BLaER1 treated with 17β-estradiol and CSF1 and Interleukin-3, amounts not matched to agents 10 nM and 100 nM (cell line): ENCODE measurements at regions not wholly inside any gene's neighbourhood (a gene's known extent, or its start where the extent isn't known, plus 50 kb on each side); places are given as distances from the start of the nearest gene placed in this dataset.
"Not testable (repeated sequence)": the region's sequence is repeated elsewhere in the genome, so short reads cannot be mapped to it uniquely, and the experiment has no call there.

Source experiments
- H3K27ac ChIP-seq, 11 experiments: shearing (Covaris generic); formaldehyde crosslinking; 2 replicates each; pipeline ENCODE4 v1.8.1; 2022
- H3K27me3 ChIP-seq, 11 experiments: shearing (Covaris generic); formaldehyde crosslinking; 2 replicates each; pipeline ENCODE4 v1.8.1; 2022
- H3K36me3 ChIP-seq, 11 experiments: shearing (Covaris generic); formaldehyde crosslinking; 2 replicates each; pipeline ENCODE4 v1.8.1; 2022
- H3K4me1 ChIP-seq, 10 experiments: shearing (Covaris generic); formaldehyde crosslinking; 2 replicates each; pipeline ENCODE4 v1.8.1; 2022
- H3K4me2 ChIP-seq, 11 experiments: shearing (Covaris generic); formaldehyde crosslinking; 2 replicates each; pipeline ENCODE4 v1.8.1; 2022
- H3K4me3 ChIP-seq, 10 experiments: shearing (Covaris generic); formaldehyde crosslinking; 2 replicates each; pipeline ENCODE4 v1.8.1; 2022
- H3K9ac ChIP-seq, 11 experiments: shearing (Covaris generic); formaldehyde crosslinking; 2 replicates each; pipeline ENCODE4 v1.8.1; 2022
- H3K9me3 ChIP-seq, 11 experiments: shearing (Covaris generic); formaldehyde crosslinking; replicated peaks in 1 of 11; 2 replicates each; pipeline ENCODE4 v1.8.1; 2022
- H4K20me1 ChIP-seq, 11 experiments: shearing (Covaris generic); formaldehyde crosslinking; 2 replicates each; pipeline ENCODE4 v1.8.1; 2022
- Cebpa-rat ChIP-seq, 11 experiments: shearing (Covaris generic); IDR thresholded peaks; 2 replicates each; pipeline ENCODE4 v1.8.1; 2022

- Histone ChIP-seq H3K27ac (no peak overlapping the region), H3K9me3 (no peaks in the 10 kb centered on the region), H3K36me3 (no peaks in the 10 kb centered on the region), H3K4me3 (no peak overlapping the region), H4K20me1 (no peaks in the 10 kb centered on the region), H3K27me3 (no peaks in the 10 kb centered on the region), H3K4me1 (peaks cover 0 to 4% (median 0%) of the 10 kb centered on the region in 10 experiments; a peak in 1 of 20 replicates), H3K9ac (no peak overlapping the region), H3K4me2 (no peak overlapping the region)
- no peak for TF ChIP-seq Cebpa-rat (IDR thresholded peaks at IDR 0.05)
Measured at GRCh38 chr14:45893127-45893526, 640.1 kb upstream of the MIS18BP1 start.

GRCh38 chr14:45891417-45892080 is 638.5 kb upstream of the MIS18BP1 start:
- Histone ChIP-seq H3K27me3 (no peaks in the 10 kb centered on the region), H3K27ac (no peak overlapping the region), H3K4me2 (no peak overlapping the region), H3K4me3 (no peak overlapping the region), H4K20me1 (no peaks in the 10 kb centered on the region), H3K9ac (no peak overlapping the region), H3K36me3 (no peaks in the 10 kb centered on the region), H3K4me1 (peaks cover 0 to 4% (median 0%) of the 10 kb centered on the region in 10 experiments; a peak in 1 of 20 replicates), H3K9me3 (no peaks in the 10 kb centered on the region)
- TF ChIP-seq Cebpa-rat (IDR thresholded peaks at IDR 0.05): no peak

GRCh38 chr14:45888766-45889285 is 635.8 kb upstream of the MIS18BP1 start:
- H3K4me3 ChIP-seq, H3K27me3 ChIP-seq, H3K4me2 ChIP-seq, H3K36me3 ChIP-seq, H3K27ac ChIP-seq, H3K4me1 ChIP-seq, H3K9me3 ChIP-seq, H4K20me1 ChIP-seq, H3K9ac ChIP-seq: not testable (repeated sequence)

GRCh38 chr14:45877981-45878380 is 625.0 kb upstream of the MIS18BP1 start:
- Histone ChIP-seq H3K9me3 (peaks cover 0 to 9% (median 6%) of the 10 kb centered on the region in 11 experiments; a peak in 9 of 22 replicates), H3K27me3 (no peaks in the 10 kb centered on the region), H3K36me3 (no peaks in the 10 kb centered on the region), H3K27ac (no peak overlapping the region), H4K20me1 (no peaks in the 10 kb centered on the region), H3K4me3 (no peak overlapping the region), H3K9ac (no peak overlapping the region), H3K4me2 (no peak overlapping the region), H3K4me1 (no peaks in the 10 kb centered on the region)
- no peak for TF ChIP-seq Cebpa-rat (IDR thresholded peaks at IDR 0.05)

- Histone ChIP-seq H3K27ac (no peak overlapping the region), H3K4me3 (no peak overlapping the region), H3K9me3 (peaks cover 13 to 35% (median 25%) of the 10 kb centered on the region in 11 experiments), H3K4me1 (peaks cover 0 to 8% (median 0%) of the 10 kb centered on the region in 10 experiments; a peak in 4 of 20 replicates), H3K9ac (no peak overlapping the region), H3K27me3 (no peaks in the 10 kb centered on the region), H3K4me2 (no peak overlapping the region), H3K36me3 (no peaks in the 10 kb centered on the region), H4K20me1 (no peaks in the 10 kb centered on the region)
- no peak for TF ChIP-seq Cebpa-rat (IDR thresholded peaks at IDR 0.05)
Measured at GRCh38 chr14:45868863-45869262, 615.9 kb upstream of the MIS18BP1 start.

GRCh38 chr14:45868377-45868776 is 615.4 kb upstream of the MIS18BP1 start:
- Histone ChIP-seq H3K27me3 (no peaks in the 10 kb centered on the region), H3K4me2 (no peak overlapping the region), H4K20me1 (no peaks in the 10 kb centered on the region), H3K36me3 (no peaks in the 10 kb centered on the region), H3K9me3 (peaks cover 13 to 35% (median 25%) of the 10 kb centered on the region in 11 experiments), H3K4me1 (peaks cover 0 to 8% (median 0%) of the 10 kb centered on the region in 10 experiments; a peak in 4 of 20 replicates), H3K27ac (no peak overlapping the region), H3K4me3 (no peak overlapping the region), H3K9ac (no peak overlapping the region)
- TF ChIP-seq Cebpa-rat (IDR thresholded peaks at IDR 0.05): no peak

GRCh38 chr14:45867046-45867894 is 614.3 kb upstream of the MIS18BP1 start:
- no peak overlapping the region for H3K9ac ChIP-seq

GRCh38 chr14:45838597-45838996 is 585.6 kb upstream of the MIS18BP1 start:
- H3K4me1 ChIP-seq: peaks cover 0 to 19% (median 0%) of the 10 kb centered on the region in 10 experiments; a peak in 4 of 20 replicates
- H4K20me1 ChIP-seq: no peaks in the 10 kb centered on the region
- H3K9ac ChIP-seq: no peak overlapping the region
- H3K4me2 ChIP-seq: no peak overlapping the region
- no peak overlapping the region for H3K27ac ChIP-seq
- no peaks in the 10 kb centered on the region for H3K27me3 ChIP-seq
- H3K36me3 ChIP-seq: no peaks in the 10 kb centered on the region
- TF ChIP-seq Cebpa-rat (IDR thresholded peaks at IDR 0.05): no peak
- peaks cover 0 to 6% (median 0%) of the 10 kb centered on the region in 11 experiments; a peak in 1 of 22 replicates for H3K9me3 ChIP-seq
- no peak overlapping the region for H3K4me3 ChIP-seq

More at GRCh38 chr14:45867046-45867894, 614.3 kb upstream of the MIS18BP1 start:
- no peak for TF ChIP-seq Cebpa-rat (IDR thresholded peaks at IDR 0.05)
- no peak overlapping the region for H3K4me3 ChIP-seq
- peak overlapping the region in 1 of 11 experiments; percentile 26; a peak in 2 of 22 replicates for H3K4me2 ChIP-seq
- no peaks in the 10 kb centered on the region for H4K20me1 ChIP-seq
- no peak overlapping the region for H3K27ac ChIP-seq
- no peaks in the 10 kb centered on the region for H3K36me3 ChIP-seq
- H3K4me1 ChIP-seq: peaks cover 0 to 8% (median 0%) of the 10 kb centered on the region in 10 experiments; a peak in 4 of 20 replicates
- no peaks in the 10 kb centered on the region for H3K27me3 ChIP-seq
- peaks cover 13 to 33% (median 24%) of the 10 kb centered on the region in 11 experiments for H3K9me3 ChIP-seq

DNA sequence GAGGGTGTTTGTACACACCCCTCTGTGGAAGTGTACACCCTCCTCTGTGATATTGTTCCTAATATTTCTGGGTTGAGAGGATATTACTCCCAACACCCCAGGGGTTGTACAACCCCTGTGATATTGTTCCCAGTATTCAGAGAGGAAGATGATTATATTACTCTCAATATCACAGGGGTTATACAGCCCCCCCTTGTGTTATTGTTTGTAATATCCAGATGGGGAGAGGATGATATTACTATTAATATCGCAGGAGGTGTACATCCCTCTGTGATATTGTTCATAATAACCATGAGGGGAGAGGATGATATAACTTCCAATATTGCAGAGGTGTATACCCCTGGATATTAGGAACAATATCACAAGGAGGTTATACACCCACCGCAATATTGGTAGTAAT is 566.1 kb upstream of the MIS18BP1 start:
- Histone ChIP-seq H4K20me1 (no peaks in the 10 kb centered on the region), H3K4me3 (no peak overlapping the region), H3K36me3 (no peaks in the 10 kb centered on the region), H3K27me3 (no peaks in the 10 kb centered on the region), H3K4me2 (no peak overlapping the region), H3K4me1 (no peaks in the 10 kb centered on the region), H3K9ac (no peak overlapping the region), H3K9me3 (peaks cover 0 to 16% (median 13%) of the 10 kb centered on the region in 11 experiments; a peak in 12 of 22 replicates), H3K27ac (no peak overlapping the region)
- no peak for TF ChIP-seq Cebpa-rat (IDR thresholded peaks at IDR 0.05)
